ENCODE measurements at regions not wholly inside any gene's neighbourhood (a gene's known extent, or its start where the extent isn't known, plus 50 kb on each side); places are given as distances from the start of the nearest gene placed in this dataset.

DNA sequence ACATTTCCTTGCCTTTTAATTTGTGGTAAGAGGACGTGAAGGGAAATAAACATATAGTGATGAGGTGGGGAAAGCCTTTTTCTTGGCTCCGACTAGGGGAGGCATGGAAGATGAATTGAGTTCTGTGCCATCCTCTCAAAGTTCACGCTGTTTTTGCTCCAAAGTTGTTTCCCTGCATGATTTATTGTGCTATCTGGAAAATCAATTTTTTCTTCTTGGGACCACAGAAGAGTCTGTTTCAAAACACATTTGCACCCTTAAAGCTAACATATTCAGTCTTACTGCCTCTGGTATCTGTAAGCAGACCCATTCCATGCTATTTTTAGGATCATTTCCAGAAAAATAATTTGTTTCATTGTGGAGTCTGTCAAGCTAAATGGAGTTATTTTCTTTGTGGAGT, 57.6 kb upstream of the KCNG1 start:
- TF ChIP-seq TCF4 (CRISPR knock-in tag; IDR thresholded peaks at IDR 0.05; ENCODE audit: borderline replicate concordance) = no peak
- TF ChIP-seq, protein P1, sequence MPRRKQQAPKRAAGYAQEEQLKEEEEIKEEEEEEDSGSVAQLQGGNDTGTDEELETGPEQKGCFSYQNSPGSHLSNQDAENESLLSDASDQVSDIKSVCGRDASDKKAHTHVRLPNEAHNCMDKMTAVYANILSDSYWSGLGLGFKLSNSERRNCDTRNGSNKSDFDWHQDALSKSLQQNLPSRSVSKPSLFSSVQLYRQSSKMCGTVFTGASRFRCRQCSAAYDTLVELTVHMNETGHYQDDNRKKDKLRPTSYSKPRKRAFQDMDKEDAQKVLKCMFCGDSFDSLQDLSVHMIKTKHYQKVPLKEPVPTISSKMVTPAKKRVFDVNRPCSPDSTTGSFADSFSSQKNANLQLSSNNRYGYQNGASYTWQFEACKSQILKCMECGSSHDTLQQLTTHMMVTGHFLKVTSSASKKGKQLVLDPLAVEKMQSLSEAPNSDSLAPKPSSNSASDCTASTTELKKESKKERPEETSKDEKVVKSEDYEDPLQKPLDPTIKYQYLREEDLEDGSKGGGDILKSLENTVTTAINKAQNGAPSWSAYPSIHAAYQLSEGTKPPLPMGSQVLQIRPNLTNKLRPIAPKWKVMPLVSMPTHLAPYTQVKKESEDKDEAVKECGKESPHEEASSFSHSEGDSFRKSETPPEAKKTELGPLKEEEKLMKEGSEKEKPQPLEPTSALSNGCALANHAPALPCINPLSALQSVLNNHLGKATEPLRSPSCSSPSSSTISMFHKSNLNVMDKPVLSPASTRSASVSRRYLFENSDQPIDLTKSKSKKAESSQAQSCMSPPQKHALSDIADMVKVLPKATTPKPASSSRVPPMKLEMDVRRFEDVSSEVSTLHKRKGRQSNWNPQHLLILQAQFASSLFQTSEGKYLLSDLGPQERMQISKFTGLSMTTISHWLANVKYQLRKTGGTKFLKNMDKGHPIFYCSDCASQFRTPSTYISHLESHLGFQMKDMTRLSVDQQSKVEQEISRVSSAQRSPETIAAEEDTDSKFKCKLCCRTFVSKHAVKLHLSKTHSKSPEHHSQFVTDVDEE (CRISPR knock-in tag; IDR thresholded peaks at IDR 0.05) = no peak
- no peak for TF ChIP-seq GLIS3 (CRISPR knock-in tag; IDR thresholded peaks at IDR 0.05)
- TF ChIP-seq BACH2 (CRISPR knock-in tag; IDR thresholded peaks at IDR 0.05; ENCODE audit: borderline replicate concordance) = no peak
- TF ChIP-seq OSR1 (CRISPR knock-in tag; IDR thresholded peaks at IDR 0.05) = no peak
- TF ChIP-seq, protein P2, sequence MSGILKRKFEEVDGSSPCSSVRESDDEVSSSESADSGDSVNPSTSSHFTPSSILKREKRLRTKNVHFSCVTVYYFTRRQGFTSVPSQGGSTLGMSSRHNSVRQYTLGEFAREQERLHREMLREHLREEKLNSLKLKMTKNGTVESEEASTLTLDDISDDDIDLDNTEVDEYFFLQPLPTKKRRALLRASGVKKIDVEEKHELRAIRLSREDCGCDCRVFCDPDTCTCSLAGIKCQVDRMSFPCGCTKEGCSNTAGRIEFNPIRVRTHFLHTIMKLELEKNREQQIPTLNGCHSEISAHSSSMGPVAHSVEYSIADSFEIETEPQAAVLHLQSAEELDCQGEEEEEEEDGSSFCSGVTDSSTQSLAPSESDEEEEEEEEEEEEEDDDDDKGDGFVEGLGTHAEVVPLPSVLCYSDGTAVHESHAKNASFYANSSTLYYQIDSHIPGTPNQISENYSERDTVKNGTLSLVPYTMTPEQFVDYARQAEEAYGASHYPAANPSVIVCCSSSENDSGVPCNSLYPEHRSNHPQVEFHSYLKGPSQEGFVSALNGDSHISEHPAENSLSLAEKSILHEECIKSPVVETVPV (CRISPR knock-in tag; IDR thresholded peaks at IDR 0.05) = no peak
- no peak for TF ChIP-seq ESRRG (CRISPR knock-in tag; IDR thresholded peaks at IDR 0.05)
- TF ChIP-seq SNAI2 (CRISPR knock-in tag; IDR thresholded peaks at IDR 0.05) = no peak
- TF ChIP-seq CSDC2 (CRISPR knock-in tag; IDR thresholded peaks at IDR 0.05) = no peak
- TF ChIP-seq ZFP3 (CRISPR knock-in tag; IDR thresholded peaks at IDR 0.05) = no peak
- no peak for TF ChIP-seq PPARA (CRISPR knock-in tag; IDR thresholded peaks at IDR 0.05; ENCODE audit: borderline replicate concordance)
- no peak for TF ChIP-seq ZFP30 (CRISPR knock-in tag; IDR thresholded peaks at IDR 0.05)
- no peak for TF ChIP-seq ARNTL (CRISPR knock-in tag; IDR thresholded peaks at IDR 0.05; ENCODE audit: borderline replicate concordance, low read depth)
- no peak for TF ChIP-seq ZNF8 (CRISPR knock-in tag; IDR thresholded peaks at IDR 0.05)
- TF ChIP-seq, protein P3, sequence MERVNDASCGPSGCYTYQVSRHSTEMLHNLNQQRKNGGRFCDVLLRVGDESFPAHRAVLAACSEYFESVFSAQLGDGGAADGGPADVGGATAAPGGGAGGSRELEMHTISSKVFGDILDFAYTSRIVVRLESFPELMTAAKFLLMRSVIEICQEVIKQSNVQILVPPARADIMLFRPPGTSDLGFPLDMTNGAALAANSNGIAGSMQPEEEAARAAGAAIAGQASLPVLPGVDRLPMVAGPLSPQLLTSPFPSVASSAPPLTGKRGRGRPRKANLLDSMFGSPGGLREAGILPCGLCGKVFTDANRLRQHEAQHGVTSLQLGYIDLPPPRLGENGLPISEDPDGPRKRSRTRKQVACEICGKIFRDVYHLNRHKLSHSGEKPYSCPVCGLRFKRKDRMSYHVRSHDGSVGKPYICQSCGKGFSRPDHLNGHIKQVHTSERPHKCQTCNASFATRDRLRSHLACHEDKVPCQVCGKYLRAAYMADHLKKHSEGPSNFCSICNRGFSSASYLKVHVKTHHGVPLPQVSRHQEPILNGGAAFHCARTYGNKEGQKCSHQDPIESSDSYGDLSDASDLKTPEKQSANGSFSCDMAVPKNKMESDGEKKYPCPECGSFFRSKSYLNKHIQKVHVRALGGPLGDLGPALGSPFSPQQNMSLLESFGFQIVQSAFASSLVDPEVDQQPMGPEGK (CRISPR knock-in tag; IDR thresholded peaks at IDR 0.05; ENCODE audit: borderline replicate concordance) = no peak
- no peak for TF ChIP-seq ZNF565 (CRISPR knock-in tag; conservative IDR thresholded peaks at IDR 0.05; ENCODE audit: low read depth)
- no peak for TF ChIP-seq ISL1 (CRISPR knock-in tag; IDR thresholded peaks at IDR 0.05)
- no peak for ATAC-seq

DNA sequence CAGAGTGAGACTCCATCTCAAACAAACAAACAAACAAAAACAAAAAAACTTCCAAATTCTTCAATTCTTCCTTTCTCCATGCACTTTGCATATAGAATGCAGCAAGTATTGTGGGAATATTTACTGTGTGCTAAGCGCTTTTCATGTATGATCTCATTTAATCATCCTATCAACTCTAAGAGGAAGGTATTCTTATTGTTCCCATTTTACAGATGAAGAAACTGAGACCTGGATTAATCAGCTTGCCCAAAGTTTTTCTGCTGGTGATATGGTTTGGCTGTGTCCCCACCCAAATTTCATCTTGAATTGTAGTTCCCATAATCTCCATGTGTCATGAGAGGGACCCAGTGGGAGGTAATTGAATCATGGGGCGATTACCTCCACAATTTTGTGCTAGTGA, 56.6 kb upstream of the KCNG1 start:
- no peak for TF ChIP-seq ARNTL (CRISPR knock-in tag; IDR thresholded peaks at IDR 0.05; ENCODE audit: borderline replicate concordance, low read depth)
- TF ChIP-seq RARB (CRISPR knock-in tag; IDR thresholded peaks at IDR 0.05) = no peak
- TF ChIP-seq ZNF70 (CRISPR knock-in tag; IDR thresholded peaks at IDR 0.05) = no peak
- no peak for TF ChIP-seq ZFP30 (CRISPR knock-in tag; IDR thresholded peaks at IDR 0.05)
- no peak for TF ChIP-seq CSDC2 (CRISPR knock-in tag; IDR thresholded peaks at IDR 0.05)
- TF ChIP-seq, protein P3 (CRISPR knock-in tag; IDR thresholded peaks at IDR 0.05; ENCODE audit: borderline replicate concordance) = no peak
- no peak for TF ChIP-seq GLIS3 (CRISPR knock-in tag; IDR thresholded peaks at IDR 0.05)
- TF ChIP-seq ZFP3 (CRISPR knock-in tag; IDR thresholded peaks at IDR 0.05) = no peak
- TF ChIP-seq, protein P1 (CRISPR knock-in tag; IDR thresholded peaks at IDR 0.05) = no peak
- TF ChIP-seq ZNF565 (CRISPR knock-in tag; conservative IDR thresholded peaks at IDR 0.05; ENCODE audit: low read depth) = no peak
- no peak for TF ChIP-seq SNAI2 (CRISPR knock-in tag; IDR thresholded peaks at IDR 0.05)
- no peak for TF ChIP-seq PPARA (CRISPR knock-in tag; IDR thresholded peaks at IDR 0.05; ENCODE audit: borderline replicate concordance)
- ATAC-seq = no peak

Data from SK-N-SH treated with all-trans-retinoic acid at 6 μM for 48 hours (cell line).